Type B pancreatic cell (in vitro differentiated cells): ENCODE measurements at regions not wholly inside any gene's neighbourhood (a gene's known extent, or its start where the extent isn't known, plus 50 kb on each side); places are given as distances from the start of the nearest gene placed in this dataset.

Source experiments
- DNase-seq: peaks from one replicate; pipeline ENCODE4 v3.0.0; 2021; ENCODE audit warnings: mixed read lengths; ENCODE audit not compliant: unreplicated experiment; ENCODE audit errors: extremely low spot score
- H3K27ac Mint-ChIP-seq: 2 replicates; pipeline ENCODE4 v1.8.0; 2021; ENCODE audit warnings: mild to moderate bottlenecking, mixed read lengths
- H3K27me3 Mint-ChIP-seq: 2 replicates; pipeline ENCODE4 v1.8.0; 2021; ENCODE audit warnings: mixed read lengths
- H3K36me3 Mint-ChIP-seq: 2 replicates; pipeline ENCODE4 v1.8.0; 2021; ENCODE audit warnings: mixed read lengths
- H3K4me1 Mint-ChIP-seq: one replicate; pipeline ENCODE4 v1.8.0; 2021; ENCODE audit warnings: mixed read lengths; ENCODE audit not compliant: unreplicated experiment
- H3K4me3 Mint-ChIP-seq: 2 replicates; pipeline ENCODE4 v1.8.0; 2021; ENCODE audit warnings: mild to moderate bottlenecking, mixed read lengths
- H3K9me3 Mint-ChIP-seq: 2 replicates; pipeline ENCODE4 v1.8.0; 2021; ENCODE audit warnings: mixed read lengths
- CTCF ChIP-seq: fragments of 200-600 bp; sonication (generic); conservative IDR thresholded peaks from 2 replicates; pipeline ENCODE4 v1.5.0; 2021; ENCODE audit warnings: antibody characterized with exemption, mild to moderate bottlenecking

GRCh38 chr3:43797794-43798193, 107.1 kb downstream of the ABHD5 start:
- no peaks in the 10 kb centered on the region for H3K36me3 Mint-ChIP-seq
- no peaks in the 10 kb centered on the region for H3K4me1 Mint-ChIP-seq
- TF ChIP-seq CTCF, result no peak
- no peak overlapping the region for H3K4me3 Mint-ChIP-seq
- H3K27ac Mint-ChIP-seq, result no peak overlapping the region
- no peak for DNase-seq
- no peaks in the 10 kb centered on the region for H3K9me3 Mint-ChIP-seq
- peaks cover 22% of the 10 kb centered on the region for H3K27me3 Mint-ChIP-seq

DNA sequence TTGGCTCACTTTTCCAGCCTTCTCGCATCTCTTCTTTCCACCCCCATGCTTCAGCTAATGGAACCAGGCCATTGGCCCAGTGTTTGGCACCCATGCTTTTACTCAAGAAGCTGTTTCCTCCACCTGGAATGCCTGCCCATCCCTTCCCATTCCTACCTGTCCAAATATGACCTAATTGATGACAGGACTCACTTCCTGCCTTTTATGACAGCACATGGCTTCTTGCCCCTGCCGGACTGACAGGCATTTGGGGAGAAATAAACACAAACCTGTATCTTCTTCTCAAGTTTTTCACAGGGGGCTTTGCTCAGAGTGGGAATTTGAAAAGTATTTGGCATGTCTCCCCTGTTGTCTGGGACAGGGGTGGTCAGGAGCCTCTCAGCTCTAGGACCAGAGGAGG, 120.1 kb downstream of the ABHD5 start:
- Mint-ChIP-seq H3K27ac (no peak overlapping the region), H3K4me3 (no peak overlapping the region), H3K4me1 (no peaks in the 10 kb centered on the region), H3K36me3 (no peaks in the 10 kb centered on the region), H3K27me3 (peaks cover 23% of the 10 kb centered on the region), H3K9me3 (no peaks in the 10 kb centered on the region)
- DNase-seq, result no peak
- no peak for TF ChIP-seq CTCF

- Mint-ChIP-seq H3K9me3 (no peaks in the 10 kb centered on the region), H3K36me3 (no peaks in the 10 kb centered on the region), H3K4me3 (no peak overlapping the region), H3K27me3 (peaks cover 29% of the 10 kb centered on the region), H3K4me1 (no peaks in the 10 kb centered on the region), H3K27ac (no peak overlapping the region)
- DNase-seq, result no peak
- TF ChIP-seq CTCF, result no peak
These were observed 123.7 kb downstream of the ABHD5 start for GRCh38 chr3:43814461-43814860.

GRCh38 chr3:43816372-43816771, 125.6 kb downstream of the ABHD5 start:
- Mint-ChIP-seq H3K27ac (no peak overlapping the region), H3K36me3 (no peaks in the 10 kb centered on the region), H3K4me3 (no peak overlapping the region), H3K4me1 (no peaks in the 10 kb centered on the region), H3K9me3 (no peaks in the 10 kb centered on the region), H3K27me3 (peaks cover 44% of the 10 kb centered on the region)
- no peak for DNase-seq
- TF ChIP-seq CTCF, result no peak

DNA sequence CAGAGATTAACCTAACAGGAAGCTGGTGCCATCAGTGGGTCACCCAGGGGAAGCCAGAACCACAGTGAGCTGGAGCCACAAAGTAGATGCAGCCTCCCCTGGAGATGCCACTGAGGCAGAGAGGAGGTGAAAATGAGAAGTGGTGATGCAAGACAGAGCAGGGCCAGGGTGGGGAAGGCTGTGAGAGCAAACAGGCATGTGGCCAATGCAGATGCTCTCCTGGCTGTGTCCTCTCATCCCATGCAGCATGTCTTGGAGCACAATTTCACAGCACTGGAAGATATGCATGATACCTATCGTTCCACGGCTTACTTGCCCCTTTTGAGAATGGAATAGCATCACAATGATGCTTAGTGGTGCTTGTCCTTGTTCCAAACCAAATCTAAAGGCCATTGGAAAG, 126.3 kb downstream of the ABHD5 start:
- peaks cover 44% of the 10 kb centered on the region for H3K27me3 Mint-ChIP-seq
- no peak overlapping the region for H3K27ac Mint-ChIP-seq
- no peak for DNase-seq
- no peak overlapping the region for H3K4me3 Mint-ChIP-seq
- no peaks in the 10 kb centered on the region for H3K4me1 Mint-ChIP-seq
- H3K36me3 Mint-ChIP-seq, result no peaks in the 10 kb centered on the region
- TF ChIP-seq CTCF, result no peak
- no peaks in the 10 kb centered on the region for H3K9me3 Mint-ChIP-seq

DNA sequence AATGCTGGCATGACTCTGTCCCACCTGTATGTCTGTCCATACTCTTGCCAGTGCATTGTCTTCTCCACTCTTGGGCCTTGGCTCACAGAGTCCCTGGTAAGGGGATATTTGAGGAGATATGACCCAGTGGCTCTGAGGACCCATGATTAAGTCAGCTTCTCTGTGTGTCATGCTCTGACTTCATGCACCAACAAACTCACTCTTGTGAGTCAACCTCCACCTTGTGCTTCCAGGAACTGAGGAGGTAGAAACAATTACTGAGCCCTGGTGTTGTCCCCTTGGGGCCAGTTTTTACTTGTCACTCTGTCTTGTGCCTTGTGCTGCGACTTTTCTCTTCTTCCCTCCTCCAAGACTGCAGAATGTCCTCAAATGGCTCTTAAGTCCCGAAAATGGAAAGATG, 127.1 kb downstream of the ABHD5 start:
- no peaks in the 10 kb centered on the region for H3K36me3 Mint-ChIP-seq
- no peak overlapping the region for H3K4me3 Mint-ChIP-seq
- H3K9me3 Mint-ChIP-seq, result no peaks in the 10 kb centered on the region
- peaks cover 44% of the 10 kb centered on the region for H3K27me3 Mint-ChIP-seq
- H3K27ac Mint-ChIP-seq, result no peak overlapping the region
- DNase-seq, result no peak
- no peak for TF ChIP-seq CTCF
- H3K4me1 Mint-ChIP-seq, result no peaks in the 10 kb centered on the region
